ENCODE measurements at regions not wholly inside any gene's neighbourhood (a gene's known extent, or its start where the extent isn't known, plus 50 kb on each side); places are given as distances from the start of the nearest gene placed in this dataset.

DNA sequence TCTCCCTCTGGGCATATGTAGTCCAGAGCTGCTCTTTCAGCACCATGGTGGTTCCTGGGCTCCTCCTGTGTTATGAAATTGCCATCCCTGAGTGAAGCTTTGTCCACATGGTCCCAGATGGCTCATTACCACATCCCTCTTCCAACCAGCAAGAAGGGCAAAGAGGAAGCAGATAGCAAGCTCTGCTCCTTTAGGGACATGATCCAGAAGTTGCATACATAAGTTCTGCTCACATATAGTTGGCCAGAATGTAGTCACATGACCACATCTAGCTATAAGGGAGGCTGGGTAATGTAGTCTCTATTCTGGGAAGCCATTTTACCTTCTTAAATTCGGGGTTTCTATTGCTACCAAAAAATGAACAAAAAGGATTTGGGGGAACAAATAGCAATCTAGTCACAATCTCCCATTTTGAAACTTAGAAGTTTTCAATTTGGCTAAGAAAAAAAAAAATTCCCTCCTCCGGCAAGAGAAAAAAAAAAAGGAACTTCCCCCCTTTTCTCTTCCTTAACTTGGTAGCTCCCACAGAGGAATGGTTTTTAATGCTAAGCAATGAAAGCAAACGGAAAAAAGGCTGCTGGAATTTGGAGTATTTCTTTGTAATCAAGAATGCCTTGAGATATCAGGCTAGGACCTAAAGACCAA, 88.2 kb upstream of the USP9X start:
- TF ChIP-seq, protein P1, sequence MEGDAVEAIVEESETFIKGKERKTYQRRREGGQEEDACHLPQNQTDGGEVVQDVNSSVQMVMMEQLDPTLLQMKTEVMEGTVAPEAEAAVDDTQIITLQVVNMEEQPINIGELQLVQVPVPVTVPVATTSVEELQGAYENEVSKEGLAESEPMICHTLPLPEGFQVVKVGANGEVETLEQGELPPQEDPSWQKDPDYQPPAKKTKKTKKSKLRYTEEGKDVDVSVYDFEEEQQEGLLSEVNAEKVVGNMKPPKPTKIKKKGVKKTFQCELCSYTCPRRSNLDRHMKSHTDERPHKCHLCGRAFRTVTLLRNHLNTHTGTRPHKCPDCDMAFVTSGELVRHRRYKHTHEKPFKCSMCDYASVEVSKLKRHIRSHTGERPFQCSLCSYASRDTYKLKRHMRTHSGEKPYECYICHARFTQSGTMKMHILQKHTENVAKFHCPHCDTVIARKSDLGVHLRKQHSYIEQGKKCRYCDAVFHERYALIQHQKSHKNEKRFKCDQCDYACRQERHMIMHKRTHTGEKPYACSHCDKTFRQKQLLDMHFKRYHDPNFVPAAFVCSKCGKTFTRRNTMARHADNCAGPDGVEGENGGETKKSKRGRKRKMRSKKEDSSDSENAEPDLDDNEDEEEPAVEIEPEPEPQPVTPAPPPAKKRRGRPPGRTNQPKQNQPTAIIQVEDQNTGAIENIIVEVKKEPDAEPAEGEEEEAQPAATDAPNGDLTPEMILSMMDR (IDR thresholded peaks at IDR 0.05; ENCODE audit: borderline replicate concordance, extremely low read depth, low read length, poor library complexity, severe bottlenecking): no peak
- TF ChIP-seq EZH2 (IDR thresholded peaks at IDR 0.05; ENCODE audit: borderline replicate concordance, low read depth, low read length, severe bottlenecking): no peak
